BJ (cell line): ENCODE measurements at regions not wholly inside any gene's neighbourhood (a gene's known extent, or its start where the extent isn't known, plus 50 kb on each side); places are given as distances from the start of the nearest gene placed in this dataset.

Experiments used
- CTCF ChIA-PET: fragments of 350-600 bp; formaldehyde crosslinking; extraction: SDS; loops from one replicate; lab custom pipeline; 2021; ENCODE audit warnings: antibody characterized with exemption, inconsistent platforms; lab: Yijun Ruan, JAX
- POLR2A ChIA-PET: fragments of 300-600 bp; sonication (Branson Sonifier 250); formaldehyde crosslinking; extraction: SDS; loops from one replicate; lab custom pipeline; 2021; ENCODE audit warnings: antibody characterized with exemption; lab: Charles Lee
- DNase-seq: peaks from one replicate; pipeline ENCODE4 v3.0.0-alpha.2; 2011; ENCODE audit warnings: low read depth
- H3K27me3 ChIP-seq: 2 replicates; pipeline ENCODE4 v1.6.0; 2011; ENCODE audit warnings: low read length; ENCODE audit not compliant: control insufficient read depth, insufficient read depth
- H3K36me3 ChIP-seq: 2 replicates; pipeline ENCODE4 v1.5.1; 2011; ENCODE audit warnings: low read length; ENCODE audit not compliant: control insufficient read depth, insufficient read depth
- H3K4me3 ChIP-seq: 2 replicates; pipeline ENCODE4 v1.5.1; 2011; ENCODE audit warnings: low read depth, mild to moderate bottlenecking, control low read depth, low read length
- CTCF ChIP-seq: IDR thresholded peaks from 2 replicates; pipeline ENCODE4 v1.5.1; 2011; ENCODE audit warnings: low read depth, mild to moderate bottlenecking, control low read depth, inconsistent platforms, low read length, moderate library complexity; ENCODE audit not compliant: insufficient read depth

GRCh38 chr6:139990856-139991465, 616.5 kb upstream of the CITED2 start:
- Histone ChIP-seq H3K4me3 (no peak overlapping the region), H3K36me3 (no peaks in the 10 kb centered on the region), H3K27me3 (no peaks in the 10 kb centered on the region)
- POLR2A ChIA-PET = no interaction called here
- TF ChIP-seq CTCF = no peak
- no peak for DNase-seq
- CTCF ChIA-PET = interaction anchor here (0.6 kb wide), 1 partner anchor 81 kb away, joined by 3 read pairs; no protein-coding TSS in a partner anchor

- ChIA-PET CTCF (interaction anchor here (0.6 kb wide), 1 partner anchor 282 kb away, joined by 4 read pairs; no protein-coding TSS in a partner anchor), POLR2A (no interaction called here)
- H3K4me3 ChIP-seq = no peak overlapping the region
- TF ChIP-seq CTCF = no peak
- no peaks in the 10 kb centered on the region for H3K36me3 ChIP-seq
- no peaks in the 10 kb centered on the region for H3K27me3 ChIP-seq
- DNase-seq = no peak
Observed at GRCh38 chr6:139990026-139990686, 615.7 kb upstream of the CITED2 start.

- no peaks in the 10 kb centered on the region for H3K36me3 ChIP-seq
- ChIA-PET CTCF (interaction anchor here (0.6 kb wide), 1 partner anchor 77 kb away, joined by 3 read pairs; no protein-coding TSS in a partner anchor), POLR2A (no interaction called here)
- H3K27me3 ChIP-seq = no peaks in the 10 kb centered on the region
- TF ChIP-seq CTCF = no peak
- DNase-seq = no peak
- H3K4me3 ChIP-seq = no peak overlapping the region
Observed at GRCh38 chr6:139988685-139989084, 614.2 kb upstream of the CITED2 start.

GRCh38 chr6:139987091-139987490, 612.6 kb upstream of the CITED2 start:
- H3K4me3 ChIP-seq = no peak overlapping the region
- no peaks in the 10 kb centered on the region for H3K36me3 ChIP-seq
- POLR2A ChIA-PET = interaction anchor here (0.6 to 0.7 kb wide), 2 partner anchors 92 to 1419 kb away, joined by 3 to 4 read pairs; no protein-coding TSS in a partner anchor
- no peaks in the 10 kb centered on the region for H3K27me3 ChIP-seq
- no peak for TF ChIP-seq CTCF
- DNase-seq = no peak
- CTCF ChIA-PET = no interaction called here

- CTCF ChIA-PET = no interaction called here
- POLR2A ChIA-PET = interaction anchor here (0.6 kb wide), 1 partner anchor 384 kb away, joined by 4 read pairs; no protein-coding TSS in a partner anchor
- no peak for DNase-seq
- H3K4me3 ChIP-seq = no peak overlapping the region
- H3K36me3 ChIP-seq = no peaks in the 10 kb centered on the region; the same call in 1 of the 2 replicates
- H3K27me3 ChIP-seq = no peaks in the 10 kb centered on the region
- TF ChIP-seq CTCF = no peak
Observed at GRCh38 chr6:139985236-139985815, 610.9 kb upstream of the CITED2 start.
